HT-29 (cell line): ENCODE measurements at regions not wholly inside any gene's neighbourhood (a gene's known extent, or its start where the extent isn't known, plus 50 kb on each side); places are given as distances from the start of the nearest gene placed in this dataset.
A peak's percentile ranks its signal among the peaks of the same experiment; 100 is the strongest.
"Not testable (repeated sequence)": the region's sequence is repeated elsewhere in the genome, so short reads cannot be mapped to it uniquely, and the experiment has no call there.

Experiments used
- DNase-seq: peaks from one replicate; pipeline ENCODE4 v3.0.0-alpha.2; 2015; ENCODE audit warnings: low spot score

- DNase-seq: no peak
These were observed 52.5 kb upstream of the RESF1 start for GRCh38 chr12:31906557-31907301.

DNA sequence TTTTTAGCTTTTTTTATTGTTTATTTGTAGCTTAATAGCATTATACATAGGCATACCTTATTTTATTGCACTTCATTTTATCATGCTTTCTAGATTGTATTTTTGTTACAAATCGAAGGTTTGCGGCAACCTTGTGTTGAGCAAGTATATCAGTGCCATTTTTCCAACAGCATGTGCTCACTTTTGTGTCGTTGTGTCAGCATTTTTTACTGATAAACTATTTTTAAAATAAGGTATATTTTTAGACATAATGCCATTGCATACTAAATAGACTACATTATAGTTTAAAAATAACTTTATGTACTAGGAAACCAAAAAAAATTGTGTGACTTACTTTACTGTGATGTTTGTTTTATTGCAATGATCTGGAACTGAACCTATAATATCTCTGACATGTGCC lies 56.2 kb upstream of the RESF1 start:
- DNase-seq: no peak

GRCh38 chr12:31900271-31900670 lies 58.9 kb upstream of the RESF1 start:
- DNase-seq: no peak

- no peak for DNase-seq
These were observed 60.1 kb upstream of the RESF1 start for GRCh38 chr12:31899109-31899508.

- peak; percentile 72 for DNase-seq
These were observed 61.3 kb upstream of the RESF1 start for GRCh38 chr12:31897781-31898503.

GRCh38 chr12:31897092-31897491 lies 62.1 kb upstream of the RESF1 start:
- not testable (repeated sequence) for DNase-seq

- peak; percentile 33 for DNase-seq
These were observed 62.6 kb upstream of the RESF1 start for GRCh38 chr12:31896514-31897039.

- DNase-seq: no peak
These were observed 63.6 kb upstream of the RESF1 start for GRCh38 chr12:31895449-31896150.

- DNase-seq: no peak
These were observed 68.6 kb upstream of the RESF1 start for GRCh38 chr12:31890295-31891285.

GRCh38 chr12:31887109-31887811 lies 72.0 kb upstream of the RESF1 start:
- no peak for DNase-seq

DNA sequence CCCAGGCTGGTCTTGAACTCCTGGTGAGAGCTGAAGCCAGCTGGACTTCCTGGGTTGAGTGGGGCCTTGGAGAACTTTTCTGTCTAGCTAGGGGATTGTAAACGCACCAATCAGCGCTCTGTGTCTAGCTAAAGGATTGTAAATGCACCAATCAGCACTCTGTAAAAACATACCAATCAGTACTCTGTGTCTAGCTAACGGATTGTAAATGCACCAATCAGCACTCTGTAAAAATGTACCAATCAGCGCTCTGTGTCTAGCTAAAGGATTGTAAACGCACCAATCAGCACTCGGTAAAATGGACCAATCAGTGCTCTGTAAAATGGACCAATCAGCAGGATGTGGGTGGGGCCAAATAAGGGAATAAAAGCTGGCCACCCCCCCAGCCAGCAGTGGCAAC lies 76.5 kb upstream of the RESF1 start:
- DNase-seq: not testable (repeated sequence)

DNA sequence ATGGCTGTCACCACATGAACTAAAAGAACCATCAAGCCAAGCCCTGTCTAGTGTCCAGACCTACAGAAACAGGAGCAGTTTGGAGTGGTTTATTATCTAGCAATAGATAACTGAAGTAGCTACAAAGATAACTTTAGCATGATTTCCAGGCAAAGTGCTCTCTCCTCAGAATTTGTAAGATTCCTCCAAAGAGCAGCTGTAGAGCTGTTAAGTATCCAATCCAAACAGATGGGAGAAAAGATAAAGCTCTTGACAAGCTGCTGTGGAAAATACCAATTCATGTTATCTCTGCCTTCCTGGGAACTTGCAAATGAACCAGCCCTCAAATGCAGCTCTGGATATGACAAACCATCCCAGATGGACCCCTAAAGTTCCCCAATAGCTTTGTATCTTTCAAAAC lies 78.9 kb upstream of the RESF1 start:
- no peak for DNase-seq

- DNase-seq: no peak
These were observed 81.3 kb upstream of the RESF1 start for GRCh38 chr12:31877884-31878283.

DNA sequence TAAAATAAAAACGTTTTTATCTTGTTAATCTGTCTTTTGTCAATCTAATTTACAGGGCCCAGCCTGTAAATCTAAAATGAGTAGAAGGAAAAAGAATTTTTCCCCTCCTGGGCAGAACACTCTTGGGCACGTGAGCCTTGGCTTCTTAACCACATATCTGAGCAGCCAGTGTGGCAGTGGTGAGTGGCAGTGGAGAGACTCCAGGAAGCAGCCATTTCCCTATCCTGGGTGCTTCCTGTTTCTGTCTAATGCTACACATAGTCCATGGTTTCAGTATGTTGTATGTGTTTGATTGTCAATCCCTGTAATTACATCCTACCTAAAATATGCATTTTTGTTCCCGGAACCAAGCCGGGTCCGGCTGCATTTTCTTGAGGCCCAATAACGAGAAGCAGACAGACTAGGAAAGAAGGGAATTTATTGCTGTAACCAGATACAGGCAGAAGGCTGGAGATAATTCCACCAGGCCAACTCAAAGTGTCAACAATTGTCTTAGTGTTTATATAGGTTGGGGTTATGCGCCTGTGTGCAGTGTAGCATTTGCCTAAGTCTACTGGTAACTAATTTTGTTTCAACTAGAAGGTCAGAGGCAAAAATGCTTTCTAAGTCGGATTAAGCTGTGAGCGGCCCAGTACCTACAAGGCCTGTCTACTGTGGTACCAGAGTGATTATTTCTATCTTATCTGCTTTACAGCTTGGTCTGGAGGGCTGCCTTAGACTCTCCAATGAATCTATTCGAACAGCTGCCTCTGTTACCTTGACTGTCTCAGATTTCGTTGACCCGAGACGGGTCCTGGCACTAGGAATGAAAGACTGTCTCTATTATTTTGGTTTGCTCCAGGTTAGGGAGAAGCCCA lies 82.4 kb upstream of the RESF1 start:
- DNase-seq: no peak

GRCh38 chr12:31875609-31875964 lies 83.6 kb upstream of the RESF1 start:
- no peak for DNase-seq

DNA sequence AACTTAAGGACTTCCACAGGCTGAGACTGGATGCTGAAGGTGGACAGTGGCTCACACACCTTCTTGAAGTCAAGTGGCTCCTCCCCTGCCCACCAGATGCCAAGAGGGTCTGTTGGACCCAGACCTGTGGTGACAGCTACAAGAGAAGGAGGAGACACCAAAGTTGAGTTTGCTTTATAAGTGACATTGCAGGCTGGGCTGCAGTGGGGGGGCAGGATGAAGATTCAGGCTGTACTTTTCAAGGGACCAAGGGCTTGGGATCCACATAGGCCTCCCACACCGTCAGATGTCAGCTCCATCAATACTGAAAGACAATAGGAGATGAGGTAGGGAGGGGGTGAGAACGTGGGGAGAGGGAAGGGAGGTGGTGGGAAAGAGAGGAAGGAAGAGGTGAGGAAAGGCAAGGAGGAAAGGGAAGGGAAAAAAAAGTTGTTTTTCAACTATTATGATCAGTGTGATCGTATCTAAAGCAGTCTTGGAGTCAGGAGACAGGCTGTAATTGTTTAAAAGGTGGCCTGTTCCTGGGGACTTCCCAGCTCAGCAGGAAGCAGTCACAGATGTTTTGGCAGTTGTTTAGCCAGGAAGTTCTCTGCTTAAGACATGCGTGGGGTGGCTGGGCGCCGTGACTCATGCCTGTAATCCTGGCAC lies 84.1 kb upstream of the RESF1 start:
- peak; percentile 59 for DNase-seq

DNA sequence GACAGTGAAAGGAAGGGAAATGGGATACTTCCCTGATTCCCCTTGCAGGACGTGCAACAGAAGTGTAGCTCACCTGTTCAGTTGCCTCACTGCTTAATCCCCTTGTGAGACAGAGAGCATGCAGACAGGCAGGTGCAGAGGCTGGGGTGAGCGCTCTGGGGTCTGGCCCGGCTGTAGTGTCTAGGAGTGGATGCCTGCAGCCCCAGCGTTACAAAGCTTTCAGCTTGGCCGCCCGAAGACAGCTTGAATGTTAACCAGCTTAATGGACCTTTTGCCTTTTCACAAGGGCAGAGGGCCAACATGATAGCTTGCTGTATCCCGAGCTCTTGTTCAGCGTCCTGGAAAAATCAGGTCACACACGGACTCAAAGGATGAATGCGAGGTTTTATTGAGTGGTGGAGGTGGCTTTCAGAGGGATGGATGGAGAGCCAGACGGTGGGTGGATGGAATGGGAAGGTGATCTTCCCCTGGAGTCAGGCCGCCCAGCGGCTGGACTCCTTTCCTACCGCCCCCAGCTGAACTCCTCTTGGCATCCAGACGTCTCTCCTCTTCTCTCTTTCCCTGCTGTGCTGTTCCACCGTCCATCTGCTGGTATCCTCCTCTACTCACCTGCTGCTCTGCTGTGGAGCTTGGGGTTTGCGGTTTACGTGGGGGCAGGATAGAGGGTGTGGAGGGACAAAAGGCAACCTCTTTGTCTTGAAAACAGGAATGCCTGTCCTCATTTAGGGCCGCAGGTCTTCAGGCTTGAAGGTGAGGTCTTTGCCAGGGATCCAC lies 86.2 kb upstream of the RESF1 start:
- no peak for DNase-seq

GRCh38 chr12:31869972-31870371 lies 89.2 kb upstream of the RESF1 start:
- no peak for DNase-seq
